Osteoblast (primary cell): ENCODE measurements at regions not wholly inside any gene's neighbourhood (a gene's known extent, or its start where the extent isn't known, plus 50 kb on each side); places are given as distances from the start of the nearest gene placed in this dataset.

Experiments used
- DNase-seq: peaks from one replicate; pipeline ENCODE4 v3.0.0; 2011; ENCODE audit warnings: low spot score, mixed read lengths; ENCODE audit not compliant: insufficient read length; ENCODE audit errors: missing footprints
- H2AFZ ChIP-seq: 2 replicates; pipeline ENCODE4 v1.6.0; 2011; ENCODE audit warnings: mild to moderate bottlenecking, low read length
- H3K27ac ChIP-seq: 2 replicates; pipeline ENCODE4 v1.5.1; 2011; ENCODE audit warnings: mild to moderate bottlenecking, low read depth, low read length, moderate library complexity
- H3K27me3 ChIP-seq: 2 replicates; pipeline ENCODE4 v1.6.0; 2012; ENCODE audit warnings: mild to moderate bottlenecking, control low read depth, inconsistent platforms, low read length, moderate library complexity; ENCODE audit not compliant: insufficient read depth
- H3K36me3 ChIP-seq: 2 replicates; pipeline ENCODE4 v1.5.1; 2011; ENCODE audit warnings: mild to moderate bottlenecking, low read length, control low read depth, moderate library complexity; ENCODE audit not compliant: insufficient read depth
- H3K4me1 ChIP-seq: 2 replicates; pipeline ENCODE4 v1.5.1; 2011; ENCODE audit warnings: mild to moderate bottlenecking, low read length, control low read depth, moderate library complexity; ENCODE audit not compliant: insufficient read depth
- H3K4me2 ChIP-seq: 2 replicates; pipeline ENCODE4 v1.6.0; 2011; ENCODE audit warnings: mild to moderate bottlenecking, low read length; ENCODE audit not compliant: insufficient read depth
- H3K4me3 ChIP-seq: fragments of 200-600 bp; sonication (generic); 3 replicates; pipeline ENCODE4 v1.5.1; 2012; ENCODE audit warnings: mild to moderate bottlenecking, low read length, inconsistent platforms; ENCODE audit not compliant: insufficient read depth
- H3K79me2 ChIP-seq: 2 replicates; pipeline ENCODE4 v1.6.0; 2012; ENCODE audit warnings: mild to moderate bottlenecking, low read length, control low read depth, inconsistent platforms; ENCODE audit not compliant: insufficient read depth
- H3K9me3 ChIP-seq: 2 replicates; pipeline ENCODE4 v1.5.1; 2011; ENCODE audit warnings: low read depth, low read length, control low read depth
- H4K20me1 ChIP-seq: 2 replicates; pipeline ENCODE4 v1.6.0; 2012; ENCODE audit warnings: mild to moderate bottlenecking, low read length, control low read depth; ENCODE audit not compliant: insufficient read depth
- TF ChIP-seq, protein P1 (sequence below): IDR thresholded peaks from 2 replicates; pipeline ENCODE4 v1.5.1; 2011; ENCODE audit warnings: mild to moderate bottlenecking, low read depth, low read length, moderate library complexity; ENCODE audit errors: extremely low read depth

DNA sequence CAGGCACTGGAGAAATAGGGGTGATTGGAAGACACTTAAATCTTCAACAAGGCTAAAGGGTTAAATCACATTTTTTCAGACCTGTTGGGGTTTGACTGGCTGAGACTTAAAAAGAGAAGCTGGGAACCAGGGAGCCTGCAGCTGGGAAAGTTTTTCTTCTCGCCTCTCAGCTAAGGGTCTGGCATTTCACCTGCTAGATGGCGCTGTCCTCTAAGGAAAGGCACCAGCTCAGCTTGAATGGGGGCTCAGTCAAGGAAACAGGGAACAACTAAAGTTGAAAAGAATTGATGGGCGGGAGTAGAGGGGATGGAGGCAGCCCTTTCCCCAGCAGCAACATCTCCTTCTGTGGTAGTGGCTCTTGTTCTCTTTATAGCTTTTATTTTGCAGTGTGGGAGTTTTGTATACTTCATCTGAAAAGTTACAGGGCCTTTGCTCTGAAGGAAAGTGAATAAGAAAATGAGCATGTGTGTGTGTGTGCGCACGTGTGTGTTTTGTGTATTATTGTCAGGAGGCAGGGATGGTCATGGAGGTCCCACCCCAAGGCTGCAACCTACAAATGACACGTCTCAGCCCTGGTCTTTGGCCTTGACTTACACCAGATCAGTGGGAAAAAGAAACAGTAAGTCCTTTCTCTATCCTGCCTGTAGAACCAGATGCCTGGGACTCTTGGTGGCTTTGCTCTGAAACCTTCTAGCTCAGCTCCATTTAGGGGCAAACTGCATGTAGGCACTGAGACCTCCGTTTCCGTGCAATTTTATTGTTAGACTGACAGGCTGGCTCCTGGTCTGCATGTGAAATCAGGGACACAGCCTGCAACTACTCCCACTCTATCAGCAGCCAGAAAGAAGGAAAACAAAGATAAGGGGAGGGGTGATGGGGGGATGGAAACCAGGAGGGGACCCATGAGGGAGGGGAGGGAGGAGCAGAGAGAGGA, 316.2 kb upstream of the CLINT1 start:
- Histone ChIP-seq H3K36me3 (no peaks in the 10 kb centered on the region), H3K4me2 (no peak overlapping the region), H4K20me1 (no peaks in the 10 kb centered on the region), H3K9me3 (no peaks in the 10 kb centered on the region), H3K79me2 (no peaks in the 10 kb centered on the region), H2AFZ (no peak overlapping the region), H3K4me3 (no peak overlapping the region), H3K27ac (no peak overlapping the region), H3K4me1 (peaks cover 9% of the 10 kb centered on the region), H3K27me3 (peaks cover 5% of the 10 kb centered on the region)
- TF ChIP-seq, protein P1, sequence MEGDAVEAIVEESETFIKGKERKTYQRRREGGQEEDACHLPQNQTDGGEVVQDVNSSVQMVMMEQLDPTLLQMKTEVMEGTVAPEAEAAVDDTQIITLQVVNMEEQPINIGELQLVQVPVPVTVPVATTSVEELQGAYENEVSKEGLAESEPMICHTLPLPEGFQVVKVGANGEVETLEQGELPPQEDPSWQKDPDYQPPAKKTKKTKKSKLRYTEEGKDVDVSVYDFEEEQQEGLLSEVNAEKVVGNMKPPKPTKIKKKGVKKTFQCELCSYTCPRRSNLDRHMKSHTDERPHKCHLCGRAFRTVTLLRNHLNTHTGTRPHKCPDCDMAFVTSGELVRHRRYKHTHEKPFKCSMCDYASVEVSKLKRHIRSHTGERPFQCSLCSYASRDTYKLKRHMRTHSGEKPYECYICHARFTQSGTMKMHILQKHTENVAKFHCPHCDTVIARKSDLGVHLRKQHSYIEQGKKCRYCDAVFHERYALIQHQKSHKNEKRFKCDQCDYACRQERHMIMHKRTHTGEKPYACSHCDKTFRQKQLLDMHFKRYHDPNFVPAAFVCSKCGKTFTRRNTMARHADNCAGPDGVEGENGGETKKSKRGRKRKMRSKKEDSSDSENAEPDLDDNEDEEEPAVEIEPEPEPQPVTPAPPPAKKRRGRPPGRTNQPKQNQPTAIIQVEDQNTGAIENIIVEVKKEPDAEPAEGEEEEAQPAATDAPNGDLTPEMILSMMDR = peak; percentile 95
- DNase-seq = no peak

DNA sequence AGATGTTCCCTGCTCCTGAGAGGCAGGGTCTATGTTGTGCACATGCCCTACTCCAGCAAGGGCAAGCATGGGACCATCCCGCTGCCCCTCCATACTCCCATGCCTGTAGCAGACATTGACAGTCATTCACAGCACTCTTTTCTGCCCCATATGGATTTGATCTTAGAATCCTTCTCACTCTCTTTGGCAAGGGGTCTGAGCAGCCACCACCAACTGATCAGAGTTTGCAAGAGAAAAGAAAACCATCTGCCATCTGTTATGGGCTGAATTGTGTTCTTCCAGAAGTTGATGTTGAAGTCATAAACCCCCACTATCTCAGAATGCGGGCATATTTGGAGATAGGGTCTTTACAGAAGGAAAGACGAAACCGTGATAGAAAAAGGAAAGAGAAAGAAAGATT, 315.1 kb upstream of the CLINT1 start:
- Histone ChIP-seq H3K27me3 (peaks cover 2% of the 10 kb centered on the region), H4K20me1 (no peaks in the 10 kb centered on the region), H2AFZ (no peak overlapping the region), H3K27ac (no peak overlapping the region), H3K79me2 (no peaks in the 10 kb centered on the region), H3K4me3 (no peak overlapping the region), H3K36me3 (no peaks in the 10 kb centered on the region), H3K4me2 (no peak overlapping the region), H3K4me1 (peaks cover 9% of the 10 kb centered on the region), H3K9me3 (no peaks in the 10 kb centered on the region)
- TF ChIP-seq, protein P1 = no peak
- no peak for DNase-seq

DNA sequence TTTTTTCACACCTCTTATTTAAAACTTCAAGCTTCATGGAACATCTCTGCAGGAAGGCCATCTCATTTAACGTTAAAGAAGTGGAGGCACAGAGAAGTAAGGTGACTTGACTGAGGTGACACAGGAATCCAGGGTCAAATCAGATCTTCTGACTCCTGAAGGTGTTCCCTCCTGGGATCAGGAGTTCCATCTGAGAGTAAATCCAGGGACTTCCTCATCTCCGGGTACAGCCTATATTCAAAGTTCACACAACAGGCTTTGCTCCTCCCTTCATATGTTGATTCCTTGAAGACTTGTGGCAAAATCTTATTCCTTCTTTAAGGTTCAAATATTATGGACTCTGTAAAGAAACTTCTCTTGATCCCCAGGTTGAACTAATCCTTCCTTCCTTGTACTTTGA, 313.1 kb upstream of the CLINT1 start:
- H4K20me1 ChIP-seq = no peaks in the 10 kb centered on the region
- H2AFZ ChIP-seq = no peak overlapping the region
- H3K4me1 ChIP-seq = peaks cover 9% of the 10 kb centered on the region
- TF ChIP-seq, protein P1 = no peak
- H3K27ac ChIP-seq = no peak overlapping the region
- H3K27me3 ChIP-seq = peaks cover 2% of the 10 kb centered on the region
- DNase-seq = no peak
- no peaks in the 10 kb centered on the region for H3K9me3 ChIP-seq
- H3K4me3 ChIP-seq = no peak overlapping the region
- H3K79me2 ChIP-seq = no peaks in the 10 kb centered on the region
- no peak overlapping the region for H3K4me2 ChIP-seq
- no peaks in the 10 kb centered on the region for H3K36me3 ChIP-seq

DNA sequence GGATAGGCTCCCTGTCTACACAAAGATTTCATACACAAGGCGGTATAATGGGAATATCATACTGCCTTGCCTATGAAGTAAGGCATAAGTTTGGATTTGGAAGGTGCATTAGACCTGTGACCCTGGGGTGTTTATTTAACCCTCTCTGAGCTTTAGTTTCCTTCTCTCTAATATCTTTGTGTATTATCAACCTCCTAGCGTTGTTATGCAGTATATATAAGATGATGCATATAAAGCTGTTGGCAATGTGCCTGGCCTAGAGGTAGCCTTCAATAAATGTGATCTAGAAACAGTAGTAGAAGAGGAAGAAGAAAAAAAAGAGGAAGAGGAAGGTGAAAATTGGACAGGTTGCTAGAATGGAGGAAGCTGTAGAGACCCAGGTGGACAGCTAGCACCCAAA, 311.6 kb upstream of the CLINT1 start:
- Histone ChIP-seq H4K20me1 (no peaks in the 10 kb centered on the region), H3K27ac (no peak overlapping the region), H2AFZ (no peak overlapping the region), H3K9me3 (no peaks in the 10 kb centered on the region), H3K4me2 (no peak overlapping the region), H3K79me2 (no peaks in the 10 kb centered on the region), H3K36me3 (no peaks in the 10 kb centered on the region), H3K4me1 (peaks cover 6% of the 10 kb centered on the region), H3K27me3 (peaks cover 2% of the 10 kb centered on the region), H3K4me3 (no peak overlapping the region)
- no peak for DNase-seq
- TF ChIP-seq, protein P1 = no peak
